HG03045 (cell line): ENCODE measurements at regions not wholly inside any gene's neighbourhood (a gene's known extent, or its start where the extent isn't known, plus 50 kb on each side); places are given as distances from the start of the nearest gene placed in this dataset.

Experiments used
- ATAC-seq: cut with Tn5 transposase; IDR thresholded peaks from one replicate; pipeline ENCODE4 v1.9.1; 2021; ENCODE audit warnings: mild to moderate bottlenecking, moderate library complexity; ENCODE audit not compliant: unreplicated experiment

DNA sequence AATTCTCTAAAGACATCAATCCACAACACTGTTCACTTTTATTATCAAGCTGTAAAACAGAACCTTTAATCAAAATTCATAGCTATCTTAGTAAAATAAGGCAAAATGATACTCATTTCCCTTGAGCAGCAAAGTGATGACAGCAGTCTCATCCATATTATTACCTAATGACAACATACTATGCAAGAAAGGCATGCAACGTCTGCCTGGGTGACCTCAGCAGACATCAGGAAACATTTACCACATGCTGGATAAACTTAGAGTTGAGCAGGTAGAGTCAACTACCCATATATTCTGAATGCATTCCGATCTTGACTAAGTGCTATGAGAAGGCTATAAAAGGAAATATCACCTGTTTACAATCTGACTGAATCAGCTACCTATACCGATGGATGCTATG, 145.1 kb downstream of the SIPA1L2 start:
- ATAC-seq: no peak

DNA sequence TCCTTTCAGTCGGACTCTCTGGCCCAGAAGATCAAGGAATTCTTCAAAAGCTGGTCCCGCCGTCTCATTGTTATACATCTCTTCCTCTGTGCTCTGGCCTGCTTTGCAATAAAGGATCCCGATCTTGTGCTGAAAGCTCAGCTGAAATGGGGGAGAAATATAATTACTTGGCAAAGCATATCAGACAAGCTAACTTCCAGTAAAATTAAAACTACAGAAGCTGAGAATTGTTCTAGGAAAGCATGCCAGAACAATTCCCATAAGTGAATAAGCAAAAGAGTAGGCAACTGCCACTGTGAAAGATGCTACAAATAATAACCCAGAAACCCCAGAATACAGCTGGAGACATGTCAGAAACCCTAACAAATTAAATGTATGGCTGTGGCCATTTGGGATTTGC, 146.1 kb downstream of the SIPA1L2 start:
- ATAC-seq: no peak

DNA sequence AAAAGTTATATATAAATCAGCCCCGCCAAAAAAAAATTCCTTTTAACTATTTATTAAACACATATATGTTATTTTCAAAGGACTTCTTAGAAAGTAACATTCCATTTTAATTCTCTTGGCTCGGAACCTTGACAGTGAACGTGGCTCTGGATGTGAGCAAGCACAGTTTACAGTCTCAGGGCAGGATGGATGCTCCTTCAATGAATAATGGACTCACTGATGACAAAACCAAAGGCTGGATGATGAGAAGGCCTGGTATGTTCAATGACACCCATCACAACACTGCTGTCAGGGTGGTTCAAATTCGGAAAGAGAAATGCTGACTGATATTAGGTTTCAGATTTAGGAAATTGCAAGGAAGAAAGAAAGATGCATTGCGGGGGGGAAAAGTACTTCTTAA, 148.8 kb downstream of the SIPA1L2 start:
- ATAC-seq: no peak

DNA sequence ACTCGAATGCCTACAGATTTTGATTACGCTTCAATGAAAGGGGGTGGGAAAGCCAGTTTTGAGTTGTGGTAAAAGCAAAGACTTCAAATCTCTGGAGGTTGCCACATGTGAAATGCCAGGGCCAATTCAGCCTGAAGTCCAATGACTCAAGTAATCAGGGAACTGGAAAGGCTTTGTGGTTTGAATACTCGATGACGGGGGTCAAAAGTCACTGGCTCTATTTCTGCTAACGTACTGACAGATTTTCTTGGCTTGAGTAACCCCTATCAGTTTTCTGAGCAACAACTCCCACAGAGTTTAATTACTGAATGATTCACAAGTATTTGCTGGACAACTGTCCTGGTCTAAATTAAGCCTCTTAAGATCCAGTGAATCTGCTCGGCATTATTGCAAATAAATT, 152.2 kb downstream of the SIPA1L2 start:
- no peak for ATAC-seq

DNA sequence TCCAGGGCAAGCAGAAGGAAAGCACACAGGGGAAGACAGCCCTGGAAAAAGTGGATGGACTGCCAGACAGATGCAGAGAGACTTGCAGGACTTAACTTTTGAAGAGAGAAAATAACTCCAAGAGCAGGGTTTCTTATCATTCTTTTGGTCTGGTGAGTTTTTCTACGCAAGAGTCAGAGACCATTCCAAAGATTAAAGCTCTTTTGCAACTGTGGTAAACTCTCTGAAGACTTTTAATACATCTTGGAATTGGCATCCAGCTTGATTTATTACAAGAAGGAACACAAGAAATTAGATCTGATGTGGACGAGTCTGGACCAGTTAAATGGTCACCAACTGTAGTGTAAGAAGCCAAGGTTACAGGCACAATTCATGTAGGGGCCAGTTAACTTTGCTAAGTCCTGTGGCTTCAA, 153.4 kb downstream of the SIPA1L2 start:
- no peak for ATAC-seq

DNA sequence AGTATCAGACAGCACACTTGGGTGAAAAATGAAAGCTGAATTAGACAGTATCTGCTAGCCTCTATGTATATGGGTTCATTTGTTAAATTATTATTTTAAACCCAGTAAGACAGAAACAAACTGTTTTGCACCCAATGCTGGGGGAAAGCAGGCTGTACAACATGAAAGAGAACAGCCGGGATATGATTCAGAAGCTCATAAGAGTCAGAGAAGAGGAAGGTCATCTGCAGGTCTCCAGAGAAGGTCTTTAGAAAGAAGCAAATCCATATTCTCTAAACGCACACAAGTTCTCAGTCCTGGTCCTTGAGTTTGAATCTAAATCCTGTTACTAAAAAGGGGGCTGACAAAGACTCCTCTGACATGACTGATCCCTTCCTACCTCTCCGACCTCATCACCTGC, 155.1 kb downstream of the SIPA1L2 start:
- ATAC-seq: no peak

DNA sequence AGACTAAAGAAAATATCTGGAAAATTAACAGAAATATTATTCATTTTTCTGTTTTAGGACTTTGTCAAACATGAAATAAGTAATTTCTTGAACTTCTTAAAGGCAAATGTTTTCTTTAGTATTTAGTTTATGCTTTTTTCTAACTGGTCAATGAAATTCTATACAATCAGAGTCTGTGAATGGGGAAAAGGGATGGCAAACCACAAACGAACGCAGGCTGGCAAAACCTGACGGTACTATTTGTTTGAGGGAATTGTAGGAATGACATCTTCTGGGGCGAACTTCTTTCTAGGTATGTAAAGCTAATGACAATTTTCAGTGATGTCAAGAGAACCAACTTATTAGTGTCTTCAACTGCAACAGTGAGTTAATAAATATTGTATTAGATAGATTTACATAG, 156.0 kb downstream of the SIPA1L2 start:
- ATAC-seq: no peak

DNA sequence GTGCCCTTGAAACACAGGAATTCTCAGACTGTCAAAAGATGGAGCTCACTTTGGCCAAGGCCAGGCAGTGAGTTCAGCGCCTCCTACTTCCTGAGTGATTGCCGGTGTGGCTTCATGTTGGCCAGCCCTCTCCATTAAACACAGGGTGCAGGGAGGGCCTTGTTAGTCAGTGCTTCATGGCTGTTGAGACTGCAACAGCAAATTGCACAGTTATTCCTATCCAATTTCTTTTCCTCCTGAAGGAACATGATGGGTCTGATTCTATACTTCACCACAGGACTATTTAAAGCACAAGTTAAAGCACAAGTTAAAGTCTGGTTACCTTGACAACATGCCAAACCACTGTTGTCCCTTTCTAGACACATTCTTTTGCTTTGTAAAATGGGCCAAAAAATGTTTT, 156.6 kb downstream of the SIPA1L2 start:
- ATAC-seq: no peak

DNA sequence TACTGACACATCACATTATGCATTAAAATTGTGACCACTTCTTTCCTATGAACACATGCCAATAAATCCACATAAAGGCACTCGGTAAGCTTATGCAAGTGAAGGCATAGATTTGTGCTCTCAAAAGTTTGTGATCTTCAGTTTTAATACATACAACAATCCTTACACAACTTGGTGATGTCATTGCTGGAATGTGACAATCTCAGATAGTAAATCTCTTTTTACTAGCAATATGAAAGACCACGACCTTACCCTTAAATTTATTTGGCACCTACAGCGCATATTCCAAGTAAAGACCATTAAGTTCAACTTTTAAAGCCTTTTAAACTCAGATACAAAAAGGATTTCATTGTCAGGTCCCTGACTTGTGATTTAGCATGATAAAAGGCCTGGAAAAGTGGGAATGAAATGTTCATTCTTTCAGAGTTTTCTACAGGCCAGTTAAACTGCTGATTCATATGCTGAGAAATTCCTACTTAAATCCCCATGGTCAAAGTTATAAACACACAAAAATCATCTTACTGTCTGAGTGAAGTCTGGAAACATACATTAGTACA, 157.4 kb downstream of the SIPA1L2 start:
- ATAC-seq: no peak

DNA sequence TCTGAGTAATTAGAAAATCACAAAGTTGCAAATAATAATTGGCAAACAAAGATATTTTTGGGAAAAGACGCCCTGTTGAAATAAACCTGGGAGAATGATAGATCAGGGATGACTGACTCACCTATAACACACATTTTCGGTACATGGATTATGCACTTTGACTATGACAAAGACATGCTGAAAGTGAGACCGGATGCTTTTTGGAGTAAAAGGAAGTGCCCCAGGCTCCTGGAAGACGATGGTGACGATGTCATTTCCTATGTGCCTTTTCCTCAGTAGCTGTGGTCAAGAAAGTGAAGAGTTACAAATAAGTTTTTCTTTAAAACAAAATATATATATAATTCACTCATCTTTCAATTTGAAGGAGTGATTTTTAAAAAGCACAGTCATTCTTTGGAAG, 158.7 kb downstream of the SIPA1L2 start:
- ATAC-seq: no peak

DNA sequence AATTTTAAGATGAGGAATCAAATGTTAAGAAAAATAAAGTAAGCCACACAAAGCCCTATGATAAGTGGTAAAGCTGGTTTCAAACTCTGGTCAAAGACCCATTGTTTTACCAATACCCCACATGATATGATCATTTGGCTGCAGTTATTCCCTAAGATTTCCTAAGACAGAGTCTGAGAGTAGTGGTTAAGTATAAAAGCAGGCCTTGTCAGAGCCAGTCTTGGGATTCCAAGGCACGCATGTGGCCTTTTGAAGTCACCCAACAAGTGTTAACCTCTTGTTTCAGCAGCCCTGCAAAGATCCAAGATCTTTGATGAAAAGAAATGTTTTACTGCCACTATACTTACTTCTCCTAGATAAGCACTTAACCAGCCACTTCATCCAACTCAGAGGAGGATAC, 159.2 kb downstream of the SIPA1L2 start:
- ATAC-seq: no peak

DNA sequence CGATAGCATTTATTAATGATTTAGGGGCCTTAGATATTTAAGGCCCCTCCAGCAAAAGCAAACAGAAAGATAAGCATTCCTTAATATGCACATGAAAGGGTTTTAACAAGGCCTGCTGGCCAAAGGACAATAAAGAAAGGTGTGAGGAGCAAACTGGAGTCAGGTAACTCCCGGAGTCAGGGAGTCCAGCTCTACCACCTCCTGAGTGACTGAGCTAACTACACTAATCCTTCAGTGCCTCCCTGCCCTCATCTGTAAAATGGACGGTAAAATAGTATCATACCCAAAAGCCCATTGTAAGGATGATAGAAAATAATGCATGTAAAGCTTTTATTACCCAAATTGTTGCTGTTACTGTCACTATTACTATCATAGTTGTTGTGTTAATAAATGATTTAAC, 161.7 kb downstream of the SIPA1L2 start:
- no peak for ATAC-seq

DNA sequence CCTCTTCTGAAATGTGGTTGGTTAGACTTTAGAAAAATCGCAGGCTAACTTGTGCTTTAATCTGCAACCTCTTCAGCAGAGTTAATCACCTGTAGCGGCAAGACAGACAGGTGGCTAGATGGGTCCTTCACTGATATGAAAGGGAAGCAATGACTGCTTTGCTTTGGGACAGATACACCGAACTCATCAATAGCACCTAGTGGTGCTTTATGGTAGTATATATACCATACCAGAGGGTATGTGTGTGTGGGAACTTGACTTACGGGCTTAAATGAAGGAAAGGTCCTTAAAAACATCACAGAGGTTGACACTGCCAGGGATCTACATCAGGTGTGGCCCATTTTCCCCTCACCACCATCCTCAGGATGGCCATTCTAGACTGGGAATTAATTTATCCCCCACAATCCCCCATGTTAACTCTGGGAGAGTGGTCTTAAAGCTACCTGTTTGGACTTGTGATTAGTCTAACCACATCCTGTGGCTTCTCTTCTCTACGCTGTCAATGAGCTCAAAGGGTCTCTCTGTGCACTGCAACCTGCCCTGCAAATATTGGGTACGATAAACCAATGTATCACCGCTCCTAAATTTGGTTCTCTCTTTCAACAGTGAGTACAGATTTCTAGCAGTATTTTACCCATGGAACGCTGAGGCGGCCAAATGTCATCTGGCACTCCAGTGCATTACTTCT, 162.7 kb downstream of the SIPA1L2 start:
- ATAC-seq: no peak

DNA sequence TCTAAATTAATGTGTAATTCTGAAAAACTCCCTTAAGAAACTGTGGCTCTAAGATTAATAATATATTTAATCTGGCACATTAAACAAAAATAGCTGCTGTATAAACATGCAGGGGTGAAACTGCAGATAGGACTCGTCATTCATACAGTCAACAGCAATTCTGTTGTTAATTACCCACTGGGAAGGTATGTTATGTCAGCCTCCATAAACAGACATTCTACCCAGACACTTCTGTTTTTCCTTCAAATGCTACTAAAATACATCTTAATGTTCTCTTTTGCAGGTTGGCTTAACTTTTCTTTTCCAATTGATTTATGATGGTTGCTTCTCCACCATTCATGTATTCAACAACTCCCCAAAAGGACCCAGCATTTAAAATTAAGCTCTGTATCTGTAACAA, 165.6 kb downstream of the SIPA1L2 start:
- ATAC-seq: no peak

DNA sequence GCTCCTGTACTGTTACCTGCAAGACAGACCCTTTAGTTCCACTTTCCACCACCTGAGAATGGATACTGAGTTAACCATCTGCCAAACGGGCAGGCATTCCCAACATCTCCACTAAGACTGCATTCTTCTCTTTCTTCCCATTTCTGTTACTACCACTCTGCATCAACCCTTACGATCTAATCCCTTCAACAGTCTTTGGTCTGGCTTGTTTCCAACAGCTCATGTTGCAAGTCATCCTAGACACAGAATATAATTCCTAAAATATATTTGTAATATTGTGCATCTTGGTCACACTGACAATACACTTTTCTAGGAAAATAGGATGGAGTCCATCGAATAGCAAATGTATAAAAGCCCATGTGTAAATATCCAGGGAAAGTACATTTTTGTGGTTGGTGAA, 166.7 kb downstream of the SIPA1L2 start:
- no peak for ATAC-seq

DNA sequence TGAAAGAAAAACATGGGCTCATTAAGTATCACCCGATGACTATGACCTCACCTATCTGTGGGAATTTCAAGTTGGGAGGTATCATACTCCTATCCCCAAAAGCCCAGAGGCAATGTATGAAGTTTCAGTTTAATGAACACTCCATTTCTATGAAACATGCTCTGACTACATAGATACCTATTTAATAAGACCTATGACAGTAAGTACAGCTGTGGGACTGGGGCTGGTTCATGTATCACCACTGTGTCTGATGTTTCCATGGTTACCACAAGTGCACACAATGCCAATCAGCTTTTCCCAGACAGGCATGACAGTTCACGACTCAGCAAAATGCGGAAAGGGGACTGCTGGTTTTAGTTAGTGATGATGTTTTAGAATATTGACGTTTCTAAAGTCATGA, 167.7 kb downstream of the SIPA1L2 start:
- no peak for ATAC-seq

DNA sequence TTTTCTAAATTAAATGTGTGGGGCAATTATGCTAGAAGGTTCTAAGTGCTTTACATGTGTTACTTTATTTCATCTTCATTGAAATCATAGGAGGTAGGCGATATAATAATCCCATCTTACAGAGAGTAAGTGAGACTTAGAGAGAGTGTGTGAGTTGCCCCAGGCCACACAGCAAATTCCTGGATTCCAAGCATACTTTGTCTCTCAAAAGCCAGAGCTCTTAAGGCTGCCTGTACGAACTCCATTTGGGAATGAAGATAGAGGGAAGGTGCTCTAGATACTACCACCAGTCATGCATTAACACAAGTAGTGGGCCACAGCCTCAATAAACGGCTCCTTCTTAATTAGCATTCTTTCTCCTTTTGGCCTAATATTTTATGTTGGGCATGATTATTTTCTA, 170.1 kb downstream of the SIPA1L2 start:
- ATAC-seq: no peak

DNA sequence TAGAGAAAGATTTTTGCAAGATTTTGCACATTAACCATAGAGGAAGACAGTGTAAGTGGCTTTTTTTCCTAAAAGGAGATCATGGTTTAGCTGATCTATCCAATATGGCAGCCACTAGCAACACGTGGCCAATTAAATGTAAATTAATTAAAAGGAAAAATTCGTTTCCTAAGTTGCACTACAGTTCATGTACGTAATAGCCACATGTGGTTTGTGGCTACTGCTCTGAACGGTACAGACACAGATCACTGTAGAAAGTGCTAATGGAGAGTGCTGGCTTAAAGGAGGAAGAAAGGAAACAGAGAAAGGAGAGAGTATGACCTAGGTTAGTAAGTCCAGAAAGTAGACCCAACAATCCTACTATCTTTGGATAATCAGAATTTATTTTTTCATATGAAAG, 170.8 kb downstream of the SIPA1L2 start:
- ATAC-seq: no peak

DNA sequence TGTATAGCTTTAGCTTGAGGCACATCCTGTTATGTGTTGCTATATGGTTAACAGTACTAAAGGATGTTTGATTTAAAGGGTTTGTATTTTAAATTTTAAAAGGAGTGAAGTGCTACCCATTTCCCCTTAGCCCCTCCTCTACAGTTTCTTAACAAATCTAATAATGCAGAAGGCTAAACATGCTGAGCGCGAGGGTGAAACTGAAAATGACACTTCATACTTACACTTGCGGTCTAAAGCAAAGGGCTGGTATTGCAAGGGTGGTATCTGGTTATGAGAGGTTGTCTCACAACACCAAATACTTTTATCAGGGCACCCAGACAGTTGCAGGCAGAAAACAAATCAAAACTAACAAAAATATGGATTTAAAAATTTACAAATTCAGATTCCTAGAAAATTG, 172.3 kb downstream of the SIPA1L2 start:
- ATAC-seq: peak; percentile 81

DNA sequence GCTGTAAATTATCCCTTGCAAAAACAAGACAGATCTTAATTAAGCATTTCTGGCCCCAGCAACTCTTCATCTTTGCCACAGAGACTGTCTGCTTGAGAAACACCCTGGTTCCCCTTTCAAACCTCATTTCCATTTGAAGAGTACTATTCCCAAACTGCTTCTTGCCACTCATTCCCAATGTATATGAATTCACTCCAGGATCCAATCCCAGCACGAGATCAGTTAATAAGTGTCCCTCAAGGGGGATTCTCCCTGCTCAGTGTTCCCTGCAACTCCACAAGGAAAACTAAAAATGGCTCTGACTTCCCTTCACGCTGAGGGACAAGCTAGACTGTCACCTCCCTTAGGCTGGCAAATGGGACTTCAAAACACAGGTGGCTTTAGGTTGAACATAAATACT, 173.2 kb downstream of the SIPA1L2 start:
- no peak for ATAC-seq

DNA sequence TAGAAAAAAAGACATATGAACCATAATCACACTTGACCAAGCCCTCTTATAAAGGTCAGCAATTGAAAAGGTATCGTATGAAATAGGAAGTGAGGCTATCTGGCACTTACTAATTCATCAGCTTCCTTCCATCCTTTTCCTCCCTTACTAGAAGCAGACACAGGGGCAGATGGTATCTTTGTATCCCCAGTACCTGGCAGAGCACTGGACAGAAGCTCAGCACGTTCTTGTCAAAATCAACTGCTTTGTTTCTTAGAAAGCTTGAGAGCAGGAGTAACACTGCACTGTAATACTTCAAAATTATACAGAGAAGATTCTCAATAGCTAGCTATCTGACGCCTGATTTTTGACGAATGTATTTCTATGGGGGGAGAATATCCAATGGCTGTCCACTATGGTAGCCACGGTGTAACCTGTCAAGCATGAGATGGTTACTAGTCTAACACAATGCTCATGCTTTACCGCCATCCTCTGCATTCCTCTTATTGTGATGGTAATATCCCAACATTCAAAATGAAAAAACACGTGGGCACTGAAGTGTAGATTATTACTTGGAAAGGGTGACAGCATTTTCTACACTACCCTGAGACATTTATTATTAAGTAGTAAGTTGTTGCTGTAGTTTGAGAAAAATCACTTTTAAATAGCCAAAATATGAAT, 175.6 kb downstream of the SIPA1L2 start:
- ATAC-seq: no peak

DNA sequence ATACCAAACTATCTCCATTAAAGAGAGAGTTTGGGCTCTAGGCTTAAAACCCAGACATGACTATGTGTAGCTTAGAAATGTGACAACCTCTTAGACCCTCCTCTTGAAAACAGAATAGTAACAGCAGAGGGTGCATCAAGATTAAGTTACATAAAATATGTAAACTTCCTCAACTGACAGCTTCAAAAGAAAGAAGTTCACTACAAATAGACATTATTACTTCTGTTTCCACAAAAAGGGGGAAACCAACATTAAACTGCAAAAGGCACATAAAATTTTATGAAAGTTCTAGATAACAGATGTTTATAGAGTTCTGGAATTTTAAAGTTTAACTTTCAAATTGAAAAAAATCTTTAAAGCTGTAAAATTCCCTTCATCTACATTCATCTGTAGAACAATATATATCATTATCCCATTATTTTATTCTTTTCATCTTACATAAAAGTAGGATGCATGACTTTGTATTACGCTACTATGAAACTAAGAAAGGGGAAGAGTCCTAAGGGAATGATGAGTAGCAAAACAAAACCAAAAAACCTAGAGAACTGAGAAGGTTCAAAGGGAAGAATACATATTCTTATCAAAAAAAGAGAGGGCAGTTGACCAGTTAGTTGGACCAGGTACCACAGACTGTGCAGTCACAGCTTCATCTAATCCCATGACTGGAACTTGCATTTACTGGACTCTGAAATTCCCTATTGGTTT, 177.0 kb downstream of the SIPA1L2 start:
- ATAC-seq: no peak
